ENCODE measurements at regions not wholly inside any gene's neighbourhood (a gene's known extent, or its start where the extent isn't known, plus 50 kb on each side); places are given as distances from the start of the nearest gene placed in this dataset.

DNA sequence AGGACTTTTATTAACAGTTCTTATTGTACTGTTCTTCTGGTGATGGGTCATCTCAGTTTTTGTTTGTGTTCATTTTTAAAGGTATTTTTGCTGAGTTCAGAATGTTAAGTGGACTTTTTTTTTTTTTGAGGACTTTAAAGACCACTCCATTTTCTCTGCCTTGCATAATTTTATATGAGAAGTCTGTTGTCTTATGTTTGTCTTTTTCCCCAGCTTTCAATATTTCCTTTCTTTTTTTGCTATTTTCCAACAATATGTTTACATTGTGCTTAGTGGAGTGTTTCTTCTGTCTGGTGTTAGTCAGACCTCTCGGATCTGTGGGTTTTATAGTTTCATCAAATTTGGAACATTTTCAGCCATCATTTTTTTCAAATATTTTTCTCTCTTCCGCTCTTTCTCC lies 290.0 kb upstream of the TNRC6C start:
- no peak for DNase-seq

DNA sequence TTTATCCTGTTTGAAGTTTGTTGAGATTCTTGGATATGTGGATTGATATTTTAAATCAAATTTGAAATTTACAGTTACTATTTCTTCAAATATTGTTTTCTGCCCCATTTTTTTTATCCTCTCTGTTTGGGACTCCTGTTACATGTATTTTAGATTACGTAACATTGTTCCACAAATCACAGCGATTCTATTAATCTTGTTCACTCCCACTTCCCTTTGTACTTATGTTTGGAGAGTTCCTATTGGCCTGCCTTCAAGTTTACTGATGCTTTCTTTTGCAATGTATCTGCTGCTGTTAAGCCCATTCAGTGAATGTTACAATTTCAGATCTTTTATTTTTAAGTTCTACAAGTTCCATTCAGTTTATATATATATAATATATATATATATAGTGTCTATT lies 288.3 kb upstream of the TNRC6C start:
- DNase-seq, result no peak

DNA sequence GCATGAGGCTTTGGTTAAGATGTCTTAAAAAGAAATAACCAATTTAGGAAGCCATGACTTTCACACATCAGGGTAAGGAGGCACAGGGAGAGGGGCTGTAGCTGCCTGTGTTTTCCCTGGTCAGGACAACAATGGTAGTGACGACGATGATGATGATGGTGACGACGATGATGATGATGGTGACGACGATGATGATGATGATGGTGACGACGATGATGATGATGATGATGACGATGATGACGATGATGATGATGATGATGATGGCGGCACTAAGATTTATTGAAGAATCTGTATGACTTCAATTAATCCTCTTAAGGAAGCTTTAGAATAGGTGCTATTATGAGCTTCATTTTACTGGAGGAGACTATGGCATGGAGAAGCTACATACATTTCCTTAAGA lies 284.1 kb upstream of the TNRC6C start:
- DNase-seq, result no peak

DNA sequence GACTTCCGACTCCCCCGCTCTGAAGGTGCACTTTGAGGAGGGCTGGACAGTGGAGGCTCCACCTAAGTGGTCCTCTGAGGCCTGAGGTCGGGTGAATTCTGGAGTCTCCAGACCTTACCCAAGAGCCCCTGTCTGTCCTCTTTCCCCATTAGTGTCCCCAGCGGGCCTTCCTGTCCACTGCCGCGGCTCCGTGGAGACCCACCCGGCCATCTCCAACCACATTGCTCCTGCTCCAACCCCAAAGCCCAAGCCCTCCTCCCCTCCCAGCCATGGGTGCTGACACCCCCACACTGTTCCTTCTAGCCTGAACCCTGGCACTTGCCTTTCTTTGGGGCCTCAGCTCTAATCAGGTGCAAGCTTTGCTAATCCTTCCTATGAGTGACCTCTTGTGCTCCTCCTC lies 283.1 kb upstream of the TNRC6C start:
- DNase-seq, result no peak

DNA sequence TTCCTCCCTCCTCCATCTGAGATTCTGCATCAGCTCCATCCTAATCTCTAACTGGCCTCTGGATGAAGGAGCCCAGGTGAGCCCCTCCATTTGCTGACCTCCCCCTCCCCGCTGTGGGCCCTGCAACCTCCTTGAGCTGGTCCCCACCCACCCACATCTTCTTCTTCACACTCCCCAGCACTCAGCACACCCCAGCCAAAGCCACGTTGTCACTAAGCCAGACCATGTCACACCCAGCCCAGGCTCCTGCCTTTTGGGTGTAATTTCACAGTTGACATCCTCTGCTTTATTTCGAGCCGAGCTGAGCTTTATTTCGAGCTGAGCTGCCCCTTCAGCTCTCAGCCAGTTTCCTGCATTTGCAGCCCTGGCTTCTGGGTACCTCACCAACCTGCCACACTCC lies 282.7 kb upstream of the TNRC6C start:
- DNase-seq, result no peak

DNA sequence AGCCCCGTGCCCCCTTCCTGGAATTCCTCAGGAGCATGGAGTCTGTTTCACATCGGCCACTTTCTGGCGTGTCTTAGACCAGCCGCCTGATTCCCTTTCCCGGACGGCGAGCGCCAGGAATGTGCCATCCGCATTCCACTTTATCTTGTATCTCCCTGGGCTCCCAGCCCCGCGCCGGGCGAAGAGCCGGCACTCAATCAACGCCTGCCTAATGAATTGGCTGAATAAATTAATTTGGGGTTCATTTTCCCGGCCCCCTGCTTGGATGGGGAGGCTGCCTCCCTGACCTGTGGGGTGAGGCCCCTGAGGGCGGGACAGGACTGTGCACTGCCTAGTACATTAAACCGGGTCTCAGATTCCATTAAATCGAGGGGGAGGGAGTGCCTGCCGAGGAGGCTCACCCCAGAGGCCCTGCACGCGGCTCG lies 282.3 kb upstream of the TNRC6C start:
- DNase-seq, result no peak

- no peak for DNase-seq
Measured at GRCh38 chr17:77677211-77677610, 281.3 kb upstream of the TNRC6C start.

DNA sequence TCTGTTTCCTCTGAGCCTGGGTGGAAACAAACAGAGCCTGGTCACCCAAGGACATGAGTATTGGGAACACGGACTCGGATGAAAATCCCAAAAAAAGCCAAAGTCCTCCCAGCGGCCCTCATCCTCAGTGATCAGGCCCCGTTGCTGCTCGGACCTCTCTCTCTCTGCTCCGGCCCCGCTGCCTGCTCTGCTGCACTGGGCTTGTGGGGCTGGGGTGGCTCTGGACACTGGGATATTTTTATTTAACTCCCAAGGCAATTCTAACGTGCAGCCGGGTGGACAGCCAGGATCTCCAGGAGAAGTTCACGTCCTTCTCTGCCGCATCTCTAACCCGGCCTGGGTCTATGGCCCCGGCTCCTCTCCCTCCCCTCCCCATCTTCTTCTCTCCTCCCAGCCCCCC lies 280.9 kb upstream of the TNRC6C start:
- no peak for DNase-seq

DNA sequence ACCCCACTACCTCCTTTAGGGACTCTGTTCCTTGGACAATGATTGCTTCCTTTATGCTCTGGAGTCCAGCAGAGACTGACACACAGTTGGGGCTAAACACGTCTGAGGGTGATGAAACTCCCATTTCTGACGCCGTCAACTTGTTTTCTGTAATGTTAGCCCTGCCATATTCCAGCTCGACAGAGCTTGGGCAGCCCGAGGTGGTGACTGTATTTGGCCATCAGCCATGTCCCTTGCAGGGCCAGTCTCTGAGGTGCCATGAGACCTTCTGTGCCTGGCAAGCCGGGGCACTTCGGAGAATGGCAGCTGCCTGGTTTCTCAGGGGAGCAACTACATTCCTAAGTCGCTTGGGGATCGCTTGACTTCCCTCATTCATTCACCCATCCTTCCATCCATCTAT lies 278.9 kb upstream of the TNRC6C start:
- no peak for DNase-seq

DNA sequence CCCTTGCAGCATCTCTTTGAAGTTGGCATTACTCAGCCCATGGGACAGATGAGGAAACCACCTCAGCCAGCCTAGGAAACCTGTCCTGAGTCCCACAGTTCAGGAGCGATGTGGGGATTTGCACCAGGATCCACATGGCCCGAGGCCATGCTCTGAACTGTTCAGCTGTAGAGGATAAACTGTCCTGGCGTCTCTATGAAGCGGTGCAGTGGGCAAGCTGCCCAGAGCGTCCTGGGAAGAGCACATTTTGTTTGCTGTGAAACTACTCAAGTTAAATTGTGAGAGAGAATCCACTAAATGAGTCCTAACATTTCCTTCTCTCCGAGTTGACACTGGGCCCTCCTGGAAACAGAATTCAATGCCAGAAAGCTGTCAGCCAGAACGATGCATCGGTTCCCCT lies 276.6 kb upstream of the TNRC6C start:
- no peak for DNase-seq

DNA sequence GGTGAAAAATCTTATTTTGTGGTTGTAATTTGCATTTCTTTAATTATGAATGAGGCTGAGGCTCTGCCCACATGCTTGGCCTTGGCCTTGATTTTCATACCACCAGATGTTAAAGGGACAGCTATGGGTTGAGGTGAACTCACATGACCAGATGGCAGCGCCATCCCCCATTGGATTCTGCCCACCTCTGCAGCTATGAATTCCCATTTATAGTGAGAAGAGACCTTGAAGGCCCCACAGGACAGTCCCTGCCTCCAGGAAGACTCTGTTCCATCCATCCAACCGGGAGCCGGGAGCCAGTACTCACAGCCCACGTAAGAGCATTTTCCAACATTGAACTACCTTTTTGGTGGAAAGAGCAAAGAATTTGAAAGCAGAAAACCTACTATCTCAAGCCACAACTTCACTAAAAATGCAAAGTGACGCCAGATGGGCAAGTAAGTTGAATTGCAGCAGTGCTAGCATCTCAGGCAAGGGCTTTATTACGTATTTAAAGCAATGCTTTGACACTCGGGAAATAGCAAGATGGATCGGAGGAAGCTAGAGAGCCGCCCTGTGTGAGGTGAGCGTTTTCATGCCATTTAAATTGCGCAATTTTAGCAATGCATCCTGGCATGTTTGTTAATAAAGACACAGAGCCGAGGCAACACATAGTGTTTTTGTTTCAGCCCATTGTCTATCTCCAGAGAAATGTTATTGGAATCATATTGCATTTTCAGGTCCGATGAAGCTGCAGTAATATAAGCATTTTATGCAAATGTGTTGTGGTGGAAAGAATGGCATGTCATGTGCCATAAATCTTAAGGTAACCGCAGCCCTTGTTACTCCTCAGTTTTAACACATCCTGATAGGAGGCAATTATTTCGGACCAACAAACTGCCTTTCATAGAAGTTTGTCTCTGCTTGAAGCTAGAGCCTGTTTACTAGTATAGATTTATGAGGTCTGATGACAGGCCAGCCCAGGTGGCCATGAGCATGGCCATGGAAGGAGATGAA lies 273.4 kb upstream of the TNRC6C start:
- DNase-seq, result no peak

DNA sequence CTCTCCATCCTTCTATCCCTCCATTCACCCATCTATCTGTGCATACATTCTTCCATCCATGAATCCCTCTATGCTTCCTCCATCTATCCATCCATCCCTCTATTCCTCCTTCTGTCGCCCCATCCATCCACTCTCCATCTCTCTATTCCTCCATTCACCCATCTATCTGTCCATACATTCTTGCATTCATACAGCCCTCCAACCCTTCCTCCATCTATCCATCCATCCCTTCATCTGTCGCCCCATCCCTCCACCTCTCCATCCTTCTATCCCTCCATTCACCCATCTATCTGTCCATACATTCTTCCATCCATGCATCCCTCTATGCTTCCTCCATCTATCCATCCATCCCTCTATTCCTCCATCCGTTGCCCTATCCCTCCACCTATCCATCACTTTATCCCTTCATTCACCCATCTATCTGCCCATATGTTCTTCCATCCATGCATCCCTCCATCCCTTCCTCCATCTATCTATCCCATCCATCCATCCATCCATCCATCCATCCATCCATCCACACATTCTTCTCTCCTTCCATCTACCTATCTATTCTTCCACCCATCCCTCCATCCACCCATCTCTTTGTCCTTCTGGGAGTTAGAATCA lies 272.5 kb upstream of the TNRC6C start:
- DNase-seq, result no peak

- no peak for DNase-seq
Measured at GRCh38 chr17:77686903-77687302, 271.6 kb upstream of the TNRC6C start.

- DNase-seq, result no peak
Measured at GRCh38 chr17:77687417-77687816, 271.1 kb upstream of the TNRC6C start.

GRCh38 chr17:77687921-77688320 lies 270.6 kb upstream of the TNRC6C start:
- DNase-seq, result no peak

DNA sequence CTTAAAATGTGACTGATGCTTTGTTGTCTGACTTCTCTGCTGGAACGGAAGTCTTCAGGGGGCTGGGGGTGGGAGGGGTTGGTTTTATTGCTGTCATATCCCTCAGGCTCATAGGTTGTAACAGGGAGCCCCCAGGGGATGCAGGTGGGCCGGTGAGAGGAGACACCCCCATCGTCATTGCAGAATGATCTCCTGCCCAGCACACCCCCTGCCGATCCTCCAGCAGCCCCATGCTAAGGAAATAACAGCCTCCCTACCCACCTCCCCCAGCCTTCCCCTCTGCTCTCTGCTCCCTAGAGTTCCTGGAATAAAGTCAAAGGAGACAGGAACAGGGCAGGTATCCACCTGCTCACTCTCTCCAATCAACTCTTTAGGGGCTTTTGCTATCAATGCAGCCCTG lies 270.1 kb upstream of the TNRC6C start:
- no peak for DNase-seq

GRCh38 chr17:77690271-77691161 lies 268.0 kb upstream of the TNRC6C start:
- DNase-seq, result no peak

GRCh38 chr17:77691216-77692085 lies 267.1 kb upstream of the TNRC6C start:
- no peak for DNase-seq

- peak in 1 of 2 donors; percentile 18 for DNase-seq
Measured at GRCh38 chr17:77692571-77693161, 265.8 kb upstream of the TNRC6C start.

DNA sequence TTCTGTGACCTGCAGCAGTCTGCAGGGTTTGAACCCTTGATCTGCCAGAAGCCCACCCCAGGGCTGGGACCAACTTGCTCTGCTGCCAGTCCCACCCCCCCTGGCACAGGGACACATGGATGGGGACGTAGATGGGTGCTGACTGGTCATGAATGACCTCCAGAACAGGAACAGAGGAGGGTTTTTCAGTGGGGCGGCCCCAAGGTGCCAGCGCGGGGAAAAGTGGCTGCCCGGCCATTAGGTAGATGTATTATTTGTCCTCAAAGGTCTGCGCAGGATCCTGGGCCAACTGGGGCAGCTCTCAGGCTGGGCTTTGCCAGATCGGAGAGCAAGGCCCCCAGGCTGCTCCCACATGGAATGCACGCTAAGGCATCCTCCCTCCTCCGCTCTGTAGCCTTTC lies 265.2 kb upstream of the TNRC6C start:
- DNase-seq, result no peak

GRCh38 chr17:77693776-77694175 lies 264.7 kb upstream of the TNRC6C start:
- DNase-seq, result no peak

Measured in CD4-positive, alpha-beta T cell treated with Interleukin-1 beta for 1 hour (primary cell).